HG02623 (cell line): ENCODE measurements at regions not wholly inside any gene's neighbourhood (a gene's known extent, or its start where the extent isn't known, plus 50 kb on each side); places are given as distances from the start of the nearest gene placed in this dataset.

Experiments used
- ATAC-seq: cut with Tn5 transposase; IDR thresholded peaks from one replicate; pipeline ENCODE4 v1.9.1; 2021; ENCODE audit warnings: moderate library complexity; ENCODE audit not compliant: unreplicated experiment

DNA sequence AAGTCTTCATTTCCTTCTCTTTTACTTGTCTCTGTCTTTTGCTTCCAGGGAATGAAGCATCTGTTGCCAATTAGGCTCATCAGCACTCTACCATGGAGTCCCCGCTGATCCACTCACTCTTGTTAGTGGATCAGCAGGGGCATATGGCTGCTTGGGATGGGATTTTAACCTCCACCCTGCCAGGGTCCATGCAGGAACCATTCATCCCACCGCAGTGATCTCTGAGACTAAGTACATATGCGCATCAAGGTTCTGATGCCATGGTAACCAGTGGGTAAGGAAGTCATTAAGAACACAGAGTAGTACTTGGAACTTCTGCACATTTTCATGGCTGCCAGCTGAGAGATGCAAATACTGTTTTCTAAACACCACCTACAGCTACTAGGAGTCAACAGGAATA is 374.0 kb upstream of the ALCAM start:
- no peak for ATAC-seq

DNA sequence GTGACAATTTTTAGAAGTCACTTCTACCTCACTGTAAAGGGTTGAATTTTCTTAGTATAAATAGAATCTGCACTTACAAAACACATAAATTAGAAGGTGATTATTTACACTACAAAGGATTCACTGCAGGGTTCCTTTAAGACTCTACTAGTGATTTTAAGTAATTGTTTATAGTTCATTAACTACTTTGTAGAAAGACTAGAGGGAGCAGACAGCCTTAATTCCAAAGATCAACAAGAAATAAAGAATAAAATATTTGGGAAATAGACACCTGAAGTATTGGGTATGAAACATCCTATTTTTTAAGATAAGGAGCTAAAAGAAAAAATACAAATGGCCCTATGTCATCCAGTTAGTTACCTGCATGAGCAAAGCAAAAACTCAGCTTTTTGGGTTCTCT is 360.5 kb upstream of the ALCAM start:
- no peak for ATAC-seq

- ATAC-seq, result no peak
Measured at GRCh38 chr3:105013657-105014056, 353.1 kb upstream of the ALCAM start.

DNA sequence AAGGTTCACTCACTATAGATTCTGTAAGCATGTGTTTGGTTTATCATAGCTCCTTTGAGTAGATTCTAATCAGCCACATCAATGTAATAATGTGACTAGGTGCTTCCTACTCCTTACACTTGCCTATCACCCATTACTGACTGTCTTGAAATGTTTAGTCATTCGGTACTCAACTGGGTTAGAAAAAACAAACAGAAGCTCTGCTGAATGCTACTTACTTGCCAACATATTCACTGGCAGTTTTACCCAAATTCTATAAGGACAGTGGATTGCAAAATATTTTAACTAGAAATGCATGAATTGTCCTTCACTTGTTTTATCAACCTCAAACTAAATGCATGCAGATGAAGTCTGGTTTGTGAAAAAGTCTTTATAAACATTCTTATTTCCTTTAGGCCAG is 352.1 kb upstream of the ALCAM start:
- no peak for ATAC-seq

- no peak for ATAC-seq
Measured at GRCh38 chr3:105022813-105023212, 343.9 kb upstream of the ALCAM start.

DNA sequence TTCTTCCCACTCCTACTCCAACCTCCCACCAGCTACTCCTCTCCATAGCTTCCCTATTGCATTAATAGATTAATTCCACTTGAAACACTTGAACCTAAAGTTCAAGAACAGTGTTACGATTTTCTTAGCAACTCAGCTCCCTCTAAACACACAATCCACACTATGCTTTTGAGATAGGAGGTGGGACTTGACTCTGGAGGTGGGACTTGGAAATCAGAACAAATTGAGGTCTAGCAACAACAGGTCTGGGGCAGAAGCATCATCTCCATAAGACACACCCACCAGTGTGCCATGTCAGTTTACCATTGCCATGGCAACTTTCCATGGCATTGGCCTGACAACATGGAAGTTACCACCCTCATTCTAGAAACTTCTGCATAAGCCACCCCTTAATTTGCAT is 336.5 kb upstream of the ALCAM start:
- no peak for ATAC-seq

DNA sequence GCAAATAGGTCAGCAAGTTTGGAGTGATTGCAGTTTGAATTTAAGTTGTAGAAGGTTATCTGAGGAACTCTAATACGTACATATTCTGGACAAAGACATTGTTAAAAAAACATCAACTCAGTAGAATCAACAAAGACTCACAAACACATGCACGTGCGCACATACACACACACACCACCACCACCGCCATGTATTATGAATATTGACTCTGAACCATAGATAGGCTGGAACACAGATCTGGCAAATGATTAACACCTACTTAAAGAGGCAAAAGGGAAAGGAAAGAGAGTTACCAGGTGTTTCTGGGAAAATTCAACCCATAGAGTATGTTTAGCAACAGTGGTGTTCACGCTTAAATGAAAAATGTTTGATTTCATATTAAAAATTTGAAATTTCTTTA is 334.2 kb upstream of the ALCAM start:
- no peak for ATAC-seq

DNA sequence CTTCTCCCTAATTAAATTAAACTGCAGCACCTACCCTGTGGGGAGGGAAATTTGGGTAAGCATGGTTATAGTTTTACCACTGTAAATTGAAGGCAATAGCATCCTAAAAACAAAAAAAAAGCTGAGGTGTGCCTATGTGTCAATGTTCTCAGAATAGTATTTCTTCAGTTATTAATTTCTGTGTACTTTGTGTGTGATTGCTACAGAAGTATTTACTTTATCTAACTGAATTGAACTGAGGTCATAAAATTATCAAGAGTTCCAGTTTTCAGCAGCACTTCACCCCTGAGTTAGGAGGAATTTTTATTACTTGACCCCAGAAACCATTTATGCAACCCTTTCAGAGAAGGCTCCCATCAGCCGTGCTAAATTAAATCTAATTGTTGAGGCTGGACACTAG is 333.6 kb upstream of the ALCAM start:
- ATAC-seq, result no peak

DNA sequence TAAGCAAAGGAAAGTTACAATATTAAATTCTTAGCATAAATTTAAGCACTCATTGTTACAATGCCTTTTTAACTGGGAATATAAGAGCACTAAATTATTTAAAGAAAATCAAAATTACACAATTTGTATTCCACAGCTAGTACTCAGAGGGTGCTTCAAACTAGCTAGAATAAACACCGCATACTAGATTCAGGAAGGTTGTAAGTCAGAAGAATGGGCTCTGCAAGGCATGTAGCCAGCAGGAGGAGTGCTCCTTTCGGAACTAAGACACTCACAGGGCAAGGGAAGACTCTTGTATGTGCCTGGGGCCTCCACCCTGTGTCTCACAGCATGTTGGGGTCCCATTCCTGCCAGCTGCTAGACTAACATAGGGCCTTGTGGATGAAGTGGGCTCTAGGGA is 327.7 kb upstream of the ALCAM start:
- no peak for ATAC-seq

DNA sequence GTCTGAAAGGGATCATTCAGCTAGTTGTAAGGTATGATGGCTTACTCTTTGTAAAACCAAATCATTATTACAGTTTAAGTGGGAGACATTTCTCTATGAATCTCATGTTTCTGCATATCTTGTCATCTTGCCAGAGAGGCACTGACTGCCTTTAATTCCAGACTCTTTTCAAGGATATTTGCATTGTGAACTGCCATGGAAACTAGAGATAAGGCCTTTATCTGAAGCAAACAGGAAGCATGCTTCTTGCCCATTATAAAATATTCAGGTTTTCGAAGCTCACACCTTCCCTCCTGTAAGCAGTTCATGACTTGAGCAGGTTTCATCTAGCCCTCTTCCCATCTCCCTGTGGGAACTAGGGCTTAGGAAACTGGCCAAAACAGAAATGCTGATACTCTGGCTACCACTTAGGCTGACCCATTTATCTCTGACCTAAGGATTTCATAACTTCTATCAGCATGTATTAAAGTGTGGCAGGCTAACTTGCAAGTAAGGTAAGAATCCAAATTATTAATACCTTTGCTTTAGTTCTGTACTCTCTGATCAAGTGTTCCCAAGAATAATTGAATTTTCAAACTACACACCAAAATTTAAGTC is 326.6 kb upstream of the ALCAM start:
- ATAC-seq, result no peak

GRCh38 chr3:105042586-105042985 is 324.1 kb upstream of the ALCAM start:
- ATAC-seq, result no peak

- no peak for ATAC-seq
Measured at GRCh38 chr3:105051111-105051510, 315.6 kb upstream of the ALCAM start.

GRCh38 chr3:105051972-105052371 is 314.7 kb upstream of the ALCAM start:
- no peak for ATAC-seq

DNA sequence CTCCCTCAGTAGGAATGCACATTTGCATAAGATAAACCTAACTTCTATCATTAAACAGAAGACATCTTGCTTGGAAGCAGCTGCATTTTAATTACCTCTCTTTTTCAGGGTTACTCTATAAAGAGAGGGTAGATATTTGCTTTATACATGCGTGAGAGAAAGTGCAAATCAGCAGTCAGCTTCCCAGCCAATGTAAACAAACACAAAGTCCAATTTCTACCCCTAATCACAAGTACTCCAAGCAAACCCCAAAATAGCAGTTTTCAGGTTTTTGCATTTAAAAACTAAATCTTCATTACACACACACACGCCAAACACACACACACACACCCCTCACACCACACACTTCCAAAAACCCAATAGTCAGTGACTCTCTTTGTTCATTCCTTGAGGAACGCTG is 303.9 kb upstream of the ALCAM start:
- ATAC-seq, result no peak

DNA sequence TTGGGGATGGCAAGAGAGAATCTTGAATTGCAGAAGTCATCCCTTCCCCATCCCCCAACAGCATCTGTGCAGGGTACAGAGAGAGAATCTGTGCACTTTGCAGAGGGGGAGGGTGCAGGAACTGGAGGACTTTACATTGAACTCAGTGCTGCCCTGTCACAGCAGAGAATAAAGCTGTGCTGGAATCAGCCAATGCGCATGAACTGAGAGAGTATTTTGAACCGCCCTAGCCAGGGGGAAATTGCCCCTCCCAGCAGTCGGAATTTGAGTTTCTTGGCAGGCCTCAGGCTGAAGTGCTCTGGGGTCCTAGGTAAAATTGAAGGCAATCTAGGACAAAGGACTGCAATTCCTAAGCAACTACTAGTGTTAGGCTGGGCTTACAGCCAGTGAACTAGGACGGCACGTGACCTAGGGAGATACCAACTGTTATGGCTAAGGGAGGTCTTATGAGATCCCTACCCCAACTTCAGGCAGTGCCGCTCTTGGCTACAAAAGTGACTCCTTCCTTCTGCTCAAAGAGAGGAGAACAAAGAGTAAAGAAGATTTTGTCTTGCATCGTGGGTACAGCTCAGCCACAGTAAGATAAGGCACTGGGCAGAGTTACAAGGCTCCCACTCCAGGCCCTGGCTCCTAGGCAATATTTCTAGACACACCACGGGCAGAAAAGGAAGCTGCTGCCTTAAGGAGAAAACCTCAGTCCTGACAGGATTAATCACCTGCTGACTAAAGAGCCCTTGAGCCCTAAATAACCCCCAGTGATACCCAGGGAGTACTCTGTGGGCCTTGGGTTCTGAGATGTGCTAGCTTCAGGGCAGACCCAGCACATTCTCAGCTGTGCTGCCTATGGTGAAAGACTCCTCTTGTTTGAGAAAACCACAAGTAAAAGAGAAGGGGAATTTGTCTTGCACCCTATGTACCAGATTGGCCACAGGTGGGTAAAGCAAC is 300.5 kb upstream of the ALCAM start:
- ATAC-seq, result no peak

DNA sequence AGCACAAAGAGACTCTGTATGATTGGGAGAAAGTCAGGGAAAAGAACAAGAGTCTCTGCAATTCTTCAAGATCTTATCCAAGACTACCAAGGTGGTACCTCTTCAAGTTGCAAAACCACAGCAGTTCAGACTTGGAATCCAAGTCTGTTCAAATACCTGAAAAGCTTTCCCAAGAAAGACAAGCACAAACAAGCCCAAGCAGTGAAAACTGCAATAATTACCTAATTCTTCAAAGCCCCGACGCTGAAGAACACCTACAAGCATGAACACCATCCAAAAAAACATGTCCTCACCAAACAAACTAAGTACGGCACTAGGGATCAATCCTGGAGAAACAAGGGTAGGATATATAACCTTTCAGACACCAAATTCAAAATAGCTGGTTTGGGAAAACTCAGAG is 299.3 kb upstream of the ALCAM start:
- no peak for ATAC-seq

- no peak for ATAC-seq
Measured at GRCh38 chr3:105077060-105077822, 289.5 kb upstream of the ALCAM start.

GRCh38 chr3:105083945-105084344 is 282.8 kb upstream of the ALCAM start:
- ATAC-seq, result no peak

- no peak for ATAC-seq
Measured at GRCh38 chr3:105085506-105085905, 281.2 kb upstream of the ALCAM start.

DNA sequence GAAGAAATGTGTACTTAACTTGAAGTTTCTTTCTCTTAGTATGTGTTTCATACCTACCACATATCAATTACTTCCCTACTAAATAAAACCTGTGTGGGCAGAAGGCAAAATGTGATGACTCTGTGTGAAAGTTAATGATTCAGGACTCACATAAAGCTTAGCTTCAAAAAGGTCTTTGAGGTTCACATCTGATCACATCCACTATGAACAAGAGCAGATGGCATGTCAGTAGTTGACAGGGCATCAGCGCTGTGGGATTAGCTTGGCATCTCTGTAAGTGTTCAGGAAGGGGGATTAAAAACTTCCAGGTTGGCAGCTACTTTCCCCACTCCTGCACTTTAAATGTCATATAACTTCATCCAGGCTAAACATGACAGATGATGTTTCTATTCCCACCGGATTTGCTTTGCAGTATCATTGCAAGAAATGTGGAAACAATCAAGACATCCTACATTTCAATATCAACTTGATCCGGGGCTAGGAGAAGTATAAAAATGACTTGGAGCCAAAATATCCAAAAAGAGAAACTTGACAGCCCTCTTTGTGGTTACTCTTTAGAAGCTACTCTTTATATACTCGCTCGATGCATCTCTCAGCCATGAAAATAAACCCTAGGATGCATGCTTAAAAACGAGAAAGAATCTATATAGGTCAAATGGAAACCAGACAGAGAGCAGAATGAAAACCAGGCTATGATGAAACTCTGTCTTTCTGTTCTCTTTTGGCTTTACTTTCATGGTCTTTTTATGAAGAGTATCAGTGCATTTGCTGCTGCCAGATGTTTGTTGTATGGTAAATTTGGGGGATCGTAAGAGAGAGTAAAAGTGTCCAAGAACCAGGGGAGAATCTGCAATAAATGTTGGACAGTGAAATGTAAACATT is 273.1 kb upstream of the ALCAM start:
- no peak for ATAC-seq

GRCh38 chr3:105094588-105094987 is 272.1 kb upstream of the ALCAM start:
- ATAC-seq, result no peak
